ENCODE measurements at regions not wholly inside any gene's neighbourhood (a gene's known extent, or its start where the extent isn't known, plus 50 kb on each side); places are given as distances from the start of the nearest gene placed in this dataset.

DNA sequence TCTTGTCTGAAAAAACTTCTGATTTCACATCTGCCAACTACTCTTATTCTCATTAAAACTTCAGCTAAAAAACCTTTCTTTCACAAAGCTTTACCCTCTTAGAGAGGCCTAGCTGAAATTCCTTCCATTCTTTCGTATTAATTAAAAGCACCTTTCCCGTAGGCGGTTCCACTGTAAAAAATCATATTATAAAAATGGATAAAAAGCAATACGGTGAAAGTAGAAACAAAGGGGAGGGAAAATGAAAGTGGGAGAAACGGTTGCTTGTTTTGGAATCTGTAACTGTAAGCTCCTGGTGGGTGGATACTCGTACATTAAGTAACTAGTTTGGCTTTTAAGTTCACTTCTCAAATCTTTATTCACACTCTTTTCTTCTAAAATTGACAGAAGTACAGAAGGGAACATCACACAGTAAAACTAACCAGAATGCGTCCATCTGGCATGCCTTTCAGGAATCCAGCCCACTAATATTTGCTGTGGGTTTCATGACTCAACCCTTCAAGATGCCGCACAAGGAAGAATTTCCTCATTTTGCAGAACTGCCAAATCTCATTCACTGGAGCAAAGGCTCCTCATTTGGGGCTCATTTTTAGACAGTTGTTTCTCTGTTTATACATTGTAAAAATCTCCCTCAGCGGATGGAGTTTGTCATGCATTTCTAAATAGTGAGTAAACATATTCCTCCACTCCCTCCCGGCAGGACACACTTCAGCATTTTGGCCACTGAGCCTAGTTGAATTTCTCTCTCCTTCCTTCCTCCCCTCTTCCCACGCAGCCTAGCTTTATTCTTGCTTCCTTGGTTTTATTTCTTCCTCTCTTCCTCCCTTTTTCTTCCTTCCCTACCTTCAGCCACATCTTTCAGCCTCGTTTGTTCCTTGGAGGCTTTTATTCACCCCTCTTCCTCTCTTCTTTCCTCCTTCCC is 419.5 kb upstream of the NAALADL2 start:
- no peak for TF ChIP-seq EZH2phosphoT487 (conservative IDR thresholded peaks at IDR 0.05; ENCODE audit: low read length)
- TF ChIP-seq, protein P1, sequence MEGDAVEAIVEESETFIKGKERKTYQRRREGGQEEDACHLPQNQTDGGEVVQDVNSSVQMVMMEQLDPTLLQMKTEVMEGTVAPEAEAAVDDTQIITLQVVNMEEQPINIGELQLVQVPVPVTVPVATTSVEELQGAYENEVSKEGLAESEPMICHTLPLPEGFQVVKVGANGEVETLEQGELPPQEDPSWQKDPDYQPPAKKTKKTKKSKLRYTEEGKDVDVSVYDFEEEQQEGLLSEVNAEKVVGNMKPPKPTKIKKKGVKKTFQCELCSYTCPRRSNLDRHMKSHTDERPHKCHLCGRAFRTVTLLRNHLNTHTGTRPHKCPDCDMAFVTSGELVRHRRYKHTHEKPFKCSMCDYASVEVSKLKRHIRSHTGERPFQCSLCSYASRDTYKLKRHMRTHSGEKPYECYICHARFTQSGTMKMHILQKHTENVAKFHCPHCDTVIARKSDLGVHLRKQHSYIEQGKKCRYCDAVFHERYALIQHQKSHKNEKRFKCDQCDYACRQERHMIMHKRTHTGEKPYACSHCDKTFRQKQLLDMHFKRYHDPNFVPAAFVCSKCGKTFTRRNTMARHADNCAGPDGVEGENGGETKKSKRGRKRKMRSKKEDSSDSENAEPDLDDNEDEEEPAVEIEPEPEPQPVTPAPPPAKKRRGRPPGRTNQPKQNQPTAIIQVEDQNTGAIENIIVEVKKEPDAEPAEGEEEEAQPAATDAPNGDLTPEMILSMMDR (IDR thresholded peaks at IDR 0.05; ENCODE audit: insufficient read depth, low read length, poor library complexity, severe bottlenecking): no peak
- no peaks in the 10 kb centered on the region for H3F3A ChIP-seq (ENCODE audit: insufficient read depth)
- no peaks in the 10 kb centered on the region for H3K79me2 ChIP-seq (ENCODE audit: insufficient read depth, low read length)
- H4K20me1 ChIP-seq (ENCODE audit: low read depth, low read length): no peaks in the 10 kb centered on the region
- no peaks in the 10 kb centered on the region for H3K36me3 ChIP-seq (ENCODE audit: low read length)
- no peaks in the 10 kb centered on the region for H3K9me3 ChIP-seq (ENCODE audit: insufficient read depth, low read length)
- H3K9me2 ChIP-seq (replicated peaks; ENCODE audit: insufficient read depth, low read length): no peaks in the 10 kb centered on the region
- no peaks in the 10 kb centered on the region for H3K27me3 ChIP-seq (ENCODE audit: low read length)
- no peak overlapping the region for H3K27ac ChIP-seq (ENCODE audit: low read depth, low read length)
- H2AFZ ChIP-seq (ENCODE audit: low read depth, low read length, severe bottlenecking): no peak overlapping the region
- no peak overlapping the region for H3K9ac ChIP-seq (ENCODE audit: low read length)
- no peak overlapping the region for H3K4me2 ChIP-seq (ENCODE audit: low read depth, low read length, poor library complexity, severe bottlenecking)
- H3K4me3 ChIP-seq (ENCODE audit: insufficient read depth, low read length, poor library complexity, severe bottlenecking): no peak overlapping the region

DNA sequence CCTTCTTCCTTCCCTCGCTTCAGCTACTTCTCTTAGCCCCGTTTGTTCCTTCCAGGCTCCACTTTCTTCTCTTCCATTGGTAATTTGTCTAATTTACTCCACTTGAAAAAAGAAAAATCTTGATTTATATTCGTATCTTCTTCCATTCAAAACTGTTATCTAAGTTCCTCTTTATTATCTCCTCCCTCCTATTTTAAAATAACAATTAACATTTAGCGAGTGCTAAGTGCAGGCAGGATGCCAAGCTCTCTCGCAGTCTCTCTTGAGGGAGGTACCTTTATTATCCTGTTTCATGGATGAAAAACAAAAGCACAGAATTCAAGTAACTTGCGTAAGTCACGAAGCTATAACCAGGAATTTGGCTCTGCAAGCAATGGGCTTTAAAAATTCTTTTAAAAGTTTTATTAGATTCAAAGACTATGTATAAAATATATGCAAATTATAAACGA is 418.9 kb upstream of the NAALADL2 start:
- TF ChIP-seq EZH2phosphoT487 (conservative IDR thresholded peaks at IDR 0.05; ENCODE audit: low read length): no peak
- TF ChIP-seq, protein P1 (IDR thresholded peaks at IDR 0.05; ENCODE audit: insufficient read depth, low read length, poor library complexity, severe bottlenecking): no peak
- no peaks in the 10 kb centered on the region for H3K9me2 ChIP-seq (replicated peaks; ENCODE audit: insufficient read depth, low read length)
- no peaks in the 10 kb centered on the region for H4K20me1 ChIP-seq (ENCODE audit: low read depth, low read length)
- no peak overlapping the region for H2AFZ ChIP-seq (ENCODE audit: low read depth, low read length, severe bottlenecking)
- H3K4me2 ChIP-seq (ENCODE audit: low read depth, low read length, poor library complexity, severe bottlenecking): peak overlapping the region; percentile 35
- no peak overlapping the region for H3K27ac ChIP-seq (ENCODE audit: low read depth, low read length)
- H3F3A ChIP-seq (ENCODE audit: insufficient read depth): no peaks in the 10 kb centered on the region
- H3K9ac ChIP-seq (ENCODE audit: low read length): no peak overlapping the region
- H3K4me3 ChIP-seq (ENCODE audit: insufficient read depth, low read length, poor library complexity, severe bottlenecking): no peak overlapping the region
- no peaks in the 10 kb centered on the region for H3K36me3 ChIP-seq (ENCODE audit: low read length)
- H3K9me3 ChIP-seq (ENCODE audit: insufficient read depth, low read length): no peaks in the 10 kb centered on the region
- H3K79me2 ChIP-seq (ENCODE audit: insufficient read depth, low read length): no peaks in the 10 kb centered on the region
- no peaks in the 10 kb centered on the region for H3K27me3 ChIP-seq (ENCODE audit: low read length)

DNA sequence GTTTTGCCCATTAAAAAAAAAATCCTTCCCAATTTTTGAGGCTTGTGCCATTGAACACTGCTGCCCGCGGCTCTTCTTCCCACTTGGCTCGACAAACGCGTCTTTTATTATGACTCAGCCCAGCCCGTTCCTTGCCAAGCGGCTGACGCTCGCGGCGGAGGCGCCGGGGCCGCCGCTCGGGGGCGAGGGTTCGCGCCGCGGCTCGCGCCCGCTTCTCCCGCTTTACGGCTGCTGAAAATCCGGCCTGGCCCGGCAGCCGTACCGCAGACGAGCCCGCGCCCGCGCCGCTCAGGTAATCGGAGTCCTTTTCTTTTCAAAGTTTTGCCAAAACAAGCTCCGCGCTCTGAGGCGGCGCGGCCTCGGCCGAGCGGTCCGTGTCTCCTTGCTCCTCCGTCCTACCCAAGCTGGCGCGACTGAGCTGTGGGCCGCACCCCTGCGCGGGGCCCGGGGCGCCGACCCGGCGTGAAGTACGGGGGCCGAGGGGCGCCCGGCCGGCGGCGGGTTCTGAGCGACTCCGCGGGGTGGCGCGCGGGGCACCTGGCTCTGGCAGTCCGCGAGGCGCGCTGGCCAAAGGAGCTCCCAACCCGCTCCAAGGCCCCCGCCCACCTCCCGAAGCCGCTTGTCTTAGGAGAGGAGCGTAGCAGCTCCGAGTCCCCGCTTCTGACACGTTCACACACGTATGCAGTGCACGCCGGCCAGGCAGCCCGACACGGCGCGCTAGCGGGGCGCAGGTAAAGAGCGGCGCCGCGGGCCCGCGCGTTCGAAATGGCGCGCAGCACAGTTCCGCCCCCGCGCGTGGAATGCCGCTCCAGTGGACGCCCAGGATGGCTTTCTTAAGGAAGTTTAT is 418.2 kb upstream of the NAALADL2 start:
- Histone ChIP-seq H3K4me2 (ENCODE audit: low read depth, low read length, poor library complexity, severe bottlenecking) (peak overlapping the region; percentile 35), H3K27me3 (ENCODE audit: low read length) (no peaks in the 10 kb centered on the region), H2AFZ (ENCODE audit: low read depth, low read length, severe bottlenecking) (peak overlapping the region; percentile 68), H3F3A (ENCODE audit: insufficient read depth) (no peaks in the 10 kb centered on the region), H3K4me3 (ENCODE audit: insufficient read depth, low read length, poor library complexity, severe bottlenecking) (no peak overlapping the region), H4K20me1 (ENCODE audit: low read depth, low read length) (no peaks in the 10 kb centered on the region), H3K27ac (ENCODE audit: low read depth, low read length) (no peak overlapping the region), H3K36me3 (ENCODE audit: low read length) (no peaks in the 10 kb centered on the region), H3K9ac (ENCODE audit: low read length) (no peak overlapping the region), H3K9me3 (ENCODE audit: insufficient read depth, low read length) (no peaks in the 10 kb centered on the region), H3K9me2 (replicated peaks; ENCODE audit: insufficient read depth, low read length) (no peaks in the 10 kb centered on the region), H3K79me2 (ENCODE audit: insufficient read depth, low read length) (no peaks in the 10 kb centered on the region)
- TF ChIP-seq EZH2phosphoT487 (conservative IDR thresholded peaks at IDR 0.05; ENCODE audit: low read length): no peak
- TF ChIP-seq, protein P1 (IDR thresholded peaks at IDR 0.05; ENCODE audit: insufficient read depth, low read length, poor library complexity, severe bottlenecking): no peak
